GM23248 (cell line): ENCODE measurements at regions not wholly inside any gene's neighbourhood (a gene's known extent, or its start where the extent isn't known, plus 50 kb on each side); places are given as distances from the start of the nearest gene placed in this dataset.

Source experiments
- EZH2 ChIP-seq: fragments of 200-600 bp; sonication (generic); IDR thresholded peaks from 2 replicates; pipeline ENCODE4 v1.6.1; 2018; ENCODE audit warnings: antibody characterized with exemption, mild to moderate bottlenecking; ENCODE audit not compliant: insufficient read depth, poor library complexity, severe bottlenecking
- EZH2phosphoT487 ChIP-seq: fragments of 200-600 bp; sonication (generic); IDR thresholded peaks from 2 replicates; pipeline ENCODE4 v1.6.1; 2018; ENCODE audit warnings: antibody characterized with exemption, moderate library complexity, mild to moderate bottlenecking, low read depth; ENCODE audit not compliant: insufficient read depth

- TF ChIP-seq EZH2phosphoT487, result no peak
- no peak for TF ChIP-seq EZH2
Observed at GRCh38 chr10:31147210-31147608, 115.5 kb upstream of the ZNF438 start.
